ENCODE measurements at regions not wholly inside any gene's neighbourhood (a gene's known extent, or its start where the extent isn't known, plus 50 kb on each side); places are given as distances from the start of the nearest gene placed in this dataset.

GRCh38 chr6:79330704-79331103 lies 96.2 kb upstream of the HMGN3 start:
- H3K27ac ChIP-seq (ENCODE audit: low read depth, low read length) = no peak overlapping the region
- 88% methylated on average over 2 of the region's 2 CpGs; no CpG with 5 or more reads in 1 of the 2 experiments for WGBS, 2 experiments (ENCODE audit: extremely low coverage in 1 of 2, insufficient coverage in 1 of 2, insufficient read length in 1 of 2, insufficient replicate concordance in 2 of 2, low coverage in 1 of 2, low lambda C conversion rate in 2 of 2, missing lambda C conversion rate in 1 of 2)

More at GRCh38 chr6:79330704-79331103, 96.2 kb upstream of the HMGN3 start:
- Histone ChIP-seq H2BK5ac (ENCODE audit: low read depth, low read length) (no peak overlapping the region), H2AFZ (ENCODE audit: low read length) (no peak overlapping the region), H3K9ac (replicated peaks in 1 of 4; ENCODE audit: extremely low read depth in 1 of 4, low read depth in 3 of 4, low read length in 3 of 4) (no peak overlapping the region), H3K23me2 (ENCODE audit: low read depth, low read length) (no peaks in the 10 kb centered on the region), H4K91ac (replicated peaks; ENCODE audit: insufficient read length, low read length) (no peak overlapping the region), H2AK5ac (ENCODE audit: low read depth, low read length) (no peak overlapping the region), H3K4me1 (replicated peaks in 1 of 4; ENCODE audit: control insufficient read depth in 3 of 4, insufficient read depth in 4 of 4, low read length in 3 of 4) (no peaks in the 10 kb centered on the region), H3K18ac (ENCODE audit: extremely low read depth, low read length) (no peak overlapping the region), H4K8ac (ENCODE audit: extremely low read depth, insufficient read depth, low read length) (no peak overlapping the region), H3K27me3 (replicated peaks in 1 of 4; ENCODE audit: control insufficient read depth in 3 of 4, extremely low read depth in 1 of 4, insufficient read depth in 3 of 4, low read length in 3 of 4) (no peaks in the 10 kb centered on the region), H3K79me2 (ENCODE audit: control insufficient read depth in 1 of 2, insufficient read depth in 2 of 2, low read length in 2 of 2) (no peaks in the 10 kb centered on the region), H3K4me2 (ENCODE audit: insufficient read depth in 1 of 2, low read depth in 2 of 2, low read length in 2 of 2) (no peak overlapping the region), H3K56ac (replicated peaks; ENCODE audit: insufficient read length, low read depth, low read length) (no peak overlapping the region), H4K20me1 (replicated peaks in 1 of 2; ENCODE audit: control insufficient read depth in 1 of 2, insufficient read depth in 2 of 2, low read length in 2 of 2) (no peaks in the 10 kb centered on the region), H2BK20ac (ENCODE audit: low read length) (no peak overlapping the region), H3K79me1 (ENCODE audit: low read depth, low read length) (no peaks in the 10 kb centered on the region), H3K4ac (replicated peaks; ENCODE audit: insufficient read length, low read depth, low read length) (no peak overlapping the region), H2BK12ac (ENCODE audit: low read depth, low read length) (no peak overlapping the region), H3K23ac (ENCODE audit: insufficient read length) (no peak overlapping the region), H2BK120ac (replicated peaks; ENCODE audit: low read depth, low read length) (no peak overlapping the region), H3K14ac (ENCODE audit: insufficient read length) (no peak overlapping the region), H2BK15ac (ENCODE audit: low read length) (no peak overlapping the region), H4K5ac (ENCODE audit: insufficient read length, low read depth, low read length) (no peak overlapping the region), H3K36me3 (ENCODE audit: control insufficient read depth in 2 of 4, insufficient read depth in 4 of 4, low read length in 3 of 4) (no peaks in the 10 kb centered on the region), H3K9me3 (ENCODE audit: insufficient read depth in 2 of 2, low read depth in 1 of 2, low read length in 1 of 2) (peaks cover 5 to 9% of the 10 kb centered on the region in 2 experiments), H3K4me3 (ENCODE audit: extremely low read depth in 1 of 4, insufficient read depth in 2 of 4, low read depth in 3 of 4, low read length in 4 of 4) (no peak overlapping the region)
- FAIRE-seq = no peak
- CTCF ChIA-PET (ENCODE audit: partially characterized antibody) = no interaction called here
- TF ChIP-seq TAF1 (IDR thresholded peaks at IDR 0.05; ENCODE audit: low read depth, low read length) = no peak
- no peak for TF ChIP-seq TBP (IDR thresholded peaks at IDR 0.05; ENCODE audit: low read depth, low read length)
- TF ChIP-seq GABPA (IDR thresholded peaks at IDR 0.05; ENCODE audit: borderline replicate concordance, insufficient read depth, low read length) = no peak
- no peak for TF ChIP-seq SP4 (IDR thresholded peaks at IDR 0.05; ENCODE audit: low read length)
- no peak for TF ChIP-seq CTBP2 (IDR thresholded peaks at IDR 0.05; ENCODE audit: borderline replicate concordance, insufficient read depth, insufficient read length, low read length)
- TF ChIP-seq HDAC2 (IDR thresholded peaks at IDR 0.05; ENCODE audit: borderline replicate concordance in 1 of 2, low read depth in 2 of 2, low read length in 2 of 2) = no peak
- no peak for TF ChIP-seq CEBPB (IDR thresholded peaks at IDR 0.05; ENCODE audit: low read depth, low read length)
- TF ChIP-seq ZNF274 (IDR thresholded peaks at IDR 0.05; ENCODE audit: borderline replicate concordance, extremely low read depth, low read length) = no peak
- TF ChIP-seq EP300 (IDR thresholded peaks at IDR 0.05; ENCODE audit: borderline replicate concordance in 1 of 2, low read depth in 2 of 2, low read length in 2 of 2) = no peak
- no peak for DNase-seq (ENCODE audit: low read depth in 1 of 2, low spot score in 2 of 2)
- POLR2A ChIA-PET (ENCODE audit: partially characterized antibody) = no interaction called here
